ENCODE measurements at regions not wholly inside any gene's neighbourhood (a gene's known extent, or its start where the extent isn't known, plus 50 kb on each side); places are given as distances from the start of the nearest gene placed in this dataset.
"Not testable (repeated sequence)": the region's sequence is repeated elsewhere in the genome, so short reads cannot be mapped to it uniquely, and the experiment has no call there.

DNA sequence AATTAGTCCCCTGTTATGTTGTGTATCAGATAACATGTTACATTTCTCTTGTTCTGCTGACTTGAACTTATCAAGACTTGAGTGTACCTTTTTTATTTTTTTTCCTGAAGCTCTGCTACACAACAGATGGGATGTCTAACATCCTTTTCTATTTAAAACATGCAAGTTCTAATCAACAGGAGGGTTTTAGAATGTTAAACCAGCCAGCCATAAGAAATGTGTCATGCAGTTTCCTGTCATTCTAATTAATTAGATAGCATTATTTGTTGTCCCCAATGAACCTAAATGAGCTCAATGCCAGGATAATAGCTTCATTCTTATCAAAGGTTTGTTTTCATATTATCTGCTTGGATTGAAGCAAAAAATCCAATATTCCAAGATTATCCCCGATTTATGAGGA, 958.2 kb downstream of the PCDH7 start:
- DNase-seq, result peak; percentile 15

DNA sequence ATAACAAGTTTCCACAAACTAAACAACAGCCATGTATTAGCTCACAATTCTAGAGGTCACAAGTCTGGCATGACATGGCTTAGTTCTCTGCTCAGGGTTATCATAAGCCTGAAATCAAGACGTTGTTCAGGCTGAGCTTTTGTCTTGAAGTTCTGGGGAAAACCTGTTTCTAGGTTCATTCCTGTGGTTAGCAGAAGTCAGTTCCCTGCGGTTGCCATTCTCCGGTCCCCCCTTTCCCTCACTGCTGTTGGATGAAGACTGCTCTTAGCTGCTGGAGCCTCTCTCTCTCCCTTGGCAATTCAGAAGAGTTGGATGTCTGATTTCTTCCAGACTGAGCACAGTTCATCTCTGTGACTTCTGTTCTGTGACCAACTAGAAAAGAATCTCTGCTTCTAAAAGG, 962.6 kb downstream of the PCDH7 start:
- no peak for DNase-seq

DNA sequence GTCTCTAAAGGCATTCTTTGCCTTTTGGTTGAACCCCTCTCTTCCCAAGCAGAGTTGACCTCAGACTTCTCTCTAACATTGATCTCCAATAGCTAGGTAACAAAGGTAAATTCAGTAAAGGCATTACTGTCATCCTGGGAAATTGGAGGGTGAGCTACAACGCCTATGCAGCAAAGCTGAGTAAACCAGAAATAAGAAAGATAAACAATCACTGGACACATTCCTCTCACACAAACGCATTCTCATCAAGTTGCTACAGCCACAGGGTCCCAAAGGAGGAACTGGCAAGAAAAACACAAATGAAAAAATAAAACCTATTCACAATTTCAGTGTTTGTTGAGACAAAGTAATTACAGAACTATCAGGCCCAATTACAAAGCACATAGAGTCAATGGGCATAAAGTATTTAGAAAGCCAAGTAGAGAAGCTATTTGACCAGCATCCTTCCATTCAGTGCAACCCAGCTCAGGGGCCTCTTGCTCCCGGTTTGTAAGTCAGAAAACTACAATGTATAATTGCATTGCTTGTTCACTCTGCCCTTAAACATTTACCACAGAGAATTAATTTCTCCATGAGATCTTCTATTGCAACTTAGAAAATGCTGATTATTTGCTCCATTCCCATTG, 967.7 kb downstream of the PCDH7 start:
- DNase-seq, result no peak

DNA sequence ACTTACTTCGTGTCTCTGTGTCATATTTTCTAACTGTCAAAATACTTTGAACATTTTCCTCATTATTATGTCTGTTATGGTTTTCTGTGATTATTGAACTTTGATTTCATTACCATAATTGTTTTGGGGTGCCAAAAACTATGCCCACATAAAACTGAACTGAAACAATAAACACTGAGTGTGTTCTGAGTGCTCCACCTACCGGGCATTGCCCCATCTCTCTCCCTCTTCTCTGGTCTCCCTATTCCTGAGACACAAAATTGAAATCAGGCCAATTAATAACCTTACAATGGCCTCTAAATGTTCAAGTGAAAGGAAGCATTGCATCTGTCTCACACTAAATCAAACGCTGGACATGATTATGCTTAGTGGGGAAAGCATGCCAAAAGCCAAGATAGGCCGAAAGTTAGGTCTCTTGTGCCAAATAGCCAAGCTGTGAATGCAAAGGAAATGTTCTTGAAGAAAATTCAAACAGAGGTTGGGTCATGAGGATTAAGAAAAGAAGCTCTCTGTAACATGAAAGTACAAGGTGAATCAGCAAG, 972.3 kb downstream of the PCDH7 start:
- DNase-seq, result no peak

DNA sequence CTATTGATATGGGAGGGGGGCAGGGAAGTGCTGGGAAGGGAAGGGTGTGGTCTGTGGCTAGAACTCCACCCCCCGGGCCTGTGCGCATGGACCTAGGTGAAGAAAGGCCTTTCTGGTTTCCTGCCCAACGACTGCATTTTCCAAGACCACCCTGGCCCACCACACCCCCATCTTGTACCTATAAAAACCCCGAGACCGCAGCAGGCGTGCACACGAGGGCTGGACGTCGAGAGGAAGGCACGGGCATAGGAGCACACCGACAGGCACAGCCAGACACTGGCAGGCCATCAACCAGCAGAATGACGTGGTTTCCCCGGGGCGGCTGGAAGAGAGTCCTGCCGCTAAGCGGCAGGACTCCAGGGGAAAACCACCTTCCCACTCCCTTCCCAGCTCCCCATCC, 981.1 kb downstream of the PCDH7 start:
- no peak for DNase-seq

DNA sequence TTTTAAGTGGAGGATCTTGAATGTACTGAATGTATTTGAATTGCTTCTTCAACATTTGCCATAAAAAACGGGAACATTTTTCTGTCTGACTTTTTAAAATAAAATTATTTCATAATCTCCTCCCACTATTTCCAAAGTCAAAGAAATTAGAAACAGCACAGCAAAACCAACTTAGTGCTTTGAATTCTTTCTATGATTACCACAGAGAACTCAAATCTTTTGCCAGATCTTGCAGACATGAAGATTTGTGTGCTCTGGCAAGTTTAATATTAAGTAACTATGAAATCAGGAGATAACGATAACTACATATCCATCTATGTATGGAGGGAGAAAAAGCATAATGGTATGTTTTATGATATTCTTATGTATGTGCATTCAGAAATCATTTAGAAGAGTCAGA, 982.2 kb downstream of the PCDH7 start:
- DNase-seq, result no peak

DNA sequence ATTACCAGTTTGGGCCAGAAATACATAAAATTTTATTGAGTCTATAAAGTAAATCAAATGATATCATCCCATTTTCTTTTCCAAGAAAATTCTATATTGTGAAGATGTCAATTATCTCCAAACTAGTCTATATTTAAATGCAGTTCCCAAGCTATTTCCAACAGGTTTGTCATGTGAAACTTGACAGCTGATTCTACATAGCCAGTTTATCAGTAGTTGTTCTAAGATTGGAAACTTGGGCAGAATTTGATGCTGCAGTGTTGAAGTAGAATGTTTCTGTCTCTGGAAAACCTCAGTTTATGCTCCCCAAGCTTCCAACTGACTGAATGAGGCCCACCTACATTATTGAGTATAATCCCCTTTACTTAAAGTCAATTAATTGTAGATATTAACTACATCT, 994.1 kb downstream of the PCDH7 start:
- no peak for DNase-seq

DNA sequence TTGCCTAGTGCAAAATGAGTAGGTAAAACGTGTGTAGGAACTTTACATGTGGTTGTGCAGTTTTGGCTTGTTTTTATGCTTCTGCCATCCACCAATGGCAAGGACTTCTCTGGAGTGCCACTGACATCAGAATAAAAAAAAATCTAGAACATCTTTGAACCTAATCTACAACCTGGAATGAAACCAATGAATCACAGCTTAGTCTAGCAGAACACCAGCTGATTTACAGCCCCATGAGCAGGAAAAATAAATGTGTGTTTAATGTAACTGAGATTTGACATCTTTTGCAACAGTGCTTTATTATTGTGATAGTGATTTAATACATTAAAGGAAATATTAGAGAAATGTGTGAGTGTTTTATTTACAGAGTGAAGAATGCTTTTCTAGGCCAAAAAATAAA, 995.1 kb downstream of the PCDH7 start:
- no peak for DNase-seq

DNA sequence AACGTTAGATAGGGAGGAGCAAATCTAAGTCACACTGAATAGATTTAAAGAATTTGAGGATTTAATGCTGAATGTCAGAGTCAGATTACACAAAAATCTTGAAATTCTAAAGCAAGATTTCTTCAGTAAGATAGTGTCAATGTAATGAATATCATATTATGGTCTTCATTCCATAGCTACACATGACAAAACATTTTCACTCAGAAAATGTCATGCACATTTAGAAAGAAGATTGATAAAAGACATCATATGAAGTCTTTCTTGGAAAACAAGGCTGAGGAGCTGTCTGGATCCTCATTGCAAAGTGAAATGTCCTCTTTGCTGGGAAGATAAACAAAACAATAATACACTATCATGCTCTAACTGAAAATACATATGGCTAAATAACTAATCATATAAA, 1006.9 kb downstream of the PCDH7 start:
- DNase-seq, result no peak

DNA sequence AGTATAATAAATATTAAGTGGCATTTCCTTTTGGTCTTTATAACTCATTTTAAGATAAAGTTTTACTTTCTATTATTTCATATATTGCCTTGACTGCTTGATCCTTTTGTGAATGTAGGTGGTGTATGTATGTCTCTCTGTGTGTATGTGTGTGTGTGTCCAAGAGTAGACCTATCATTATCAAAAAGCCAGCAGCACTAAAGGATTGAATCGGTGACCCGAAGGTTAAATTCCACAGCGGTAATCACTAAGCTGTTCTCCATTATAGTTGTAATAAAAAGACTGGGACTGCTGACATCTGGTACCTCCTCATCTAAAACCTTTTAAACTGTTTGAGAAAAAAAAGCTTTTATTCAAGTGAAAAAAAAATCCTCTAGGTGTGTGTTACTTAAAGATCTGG, 1014.8 kb downstream of the PCDH7 start:
- DNase-seq, result no peak

DNA sequence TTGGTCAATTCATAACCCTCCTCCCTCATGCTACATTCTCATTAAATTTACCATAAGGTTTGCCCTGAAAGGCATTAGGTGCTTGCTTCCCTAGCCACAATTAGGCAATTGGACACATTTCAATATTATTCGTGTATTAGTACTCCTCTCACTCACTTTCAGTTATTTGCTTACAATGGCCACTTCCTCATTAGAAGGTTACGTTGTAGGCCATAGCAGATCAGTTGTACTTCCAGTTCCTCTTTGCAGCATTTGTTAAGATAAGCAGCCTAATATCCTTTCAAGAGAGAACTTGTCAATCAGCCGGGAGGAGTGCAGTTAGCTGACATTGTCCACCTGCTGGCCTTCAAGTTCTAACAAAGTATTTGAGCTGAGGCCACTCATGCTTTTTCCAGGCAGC, 1017.2 kb downstream of the PCDH7 start:
- DNase-seq, result no peak

DNA sequence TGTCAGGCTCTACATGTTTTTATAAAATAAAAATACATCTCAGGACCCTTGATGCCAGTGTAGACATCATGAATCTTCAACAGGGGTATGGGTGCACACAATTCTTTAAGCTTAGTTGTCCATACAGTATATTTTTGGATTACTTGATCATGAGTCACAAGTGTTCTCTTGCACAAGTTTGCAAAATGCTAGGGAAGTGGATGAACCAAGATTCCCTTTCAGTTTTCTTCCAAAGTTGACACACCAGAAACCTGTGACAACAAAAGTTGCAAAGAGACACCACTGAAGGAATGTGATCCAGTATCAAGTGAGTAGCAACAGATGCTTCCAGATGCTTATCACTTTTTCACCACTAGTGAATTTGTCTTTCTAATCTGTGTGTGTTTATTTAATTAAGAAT, 1021.2 kb downstream of the PCDH7 start:
- no peak for DNase-seq

DNA sequence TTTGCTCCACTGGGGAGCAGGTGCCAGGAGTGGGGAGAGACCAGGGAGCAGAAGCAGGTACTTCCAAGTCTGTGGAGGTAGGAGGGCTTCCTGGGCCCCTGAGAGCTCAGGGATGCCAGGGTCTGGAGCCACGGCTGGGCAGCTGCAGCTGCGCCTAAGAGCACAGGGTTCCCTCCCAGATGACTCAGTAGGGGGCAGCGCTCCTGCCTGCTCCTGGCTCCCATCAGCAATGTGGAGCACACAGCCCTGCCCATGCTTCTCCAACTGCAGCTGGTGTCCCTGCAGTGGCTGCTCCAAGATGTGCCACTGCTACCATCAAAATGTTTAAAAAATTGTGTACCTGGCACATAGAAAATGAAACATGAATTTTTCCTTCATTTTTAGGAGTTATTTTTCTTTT, 1028.2 kb downstream of the PCDH7 start:
- DNase-seq, result no peak

DNA sequence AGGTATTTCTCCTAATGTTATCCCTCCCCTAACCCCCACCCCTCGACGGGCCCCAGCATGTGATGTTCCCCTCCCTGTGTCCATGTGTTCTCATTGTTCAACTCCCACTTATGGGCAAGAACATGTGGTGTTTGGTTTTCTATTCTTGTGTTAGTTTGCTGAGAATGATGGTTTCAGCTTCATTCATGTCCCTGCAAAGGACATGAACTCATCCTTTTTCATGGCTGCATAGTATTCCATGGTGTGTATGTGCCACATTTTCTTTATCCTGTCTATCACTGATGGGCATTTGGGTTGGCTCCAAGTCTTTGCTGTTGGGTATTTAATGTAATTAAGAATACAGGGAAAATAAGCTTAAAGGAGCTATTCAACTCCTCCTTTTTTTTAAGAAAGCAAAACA, 1030.4 kb downstream of the PCDH7 start:
- not testable (repeated sequence) for DNase-seq

DNA sequence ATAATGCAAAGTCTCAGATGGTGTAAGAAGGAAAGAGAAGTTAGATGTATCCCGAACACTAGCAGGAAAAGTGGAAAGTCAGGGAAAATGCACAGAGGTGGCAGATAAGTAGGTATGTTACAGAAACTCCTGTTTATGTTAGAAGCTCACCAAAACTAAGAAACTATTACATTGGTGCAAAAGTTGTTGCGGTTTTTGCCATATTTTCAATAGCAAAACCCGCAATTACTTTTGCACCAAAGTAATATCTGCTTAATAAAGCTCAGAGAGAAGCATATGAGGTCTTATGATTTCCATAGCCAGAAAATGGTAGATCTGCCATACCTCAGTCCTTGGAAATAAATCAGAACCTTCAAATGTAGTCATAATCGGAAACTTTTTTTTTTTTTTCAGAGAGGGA, 1035.6 kb downstream of the PCDH7 start:
- DNase-seq, result no peak

DNA sequence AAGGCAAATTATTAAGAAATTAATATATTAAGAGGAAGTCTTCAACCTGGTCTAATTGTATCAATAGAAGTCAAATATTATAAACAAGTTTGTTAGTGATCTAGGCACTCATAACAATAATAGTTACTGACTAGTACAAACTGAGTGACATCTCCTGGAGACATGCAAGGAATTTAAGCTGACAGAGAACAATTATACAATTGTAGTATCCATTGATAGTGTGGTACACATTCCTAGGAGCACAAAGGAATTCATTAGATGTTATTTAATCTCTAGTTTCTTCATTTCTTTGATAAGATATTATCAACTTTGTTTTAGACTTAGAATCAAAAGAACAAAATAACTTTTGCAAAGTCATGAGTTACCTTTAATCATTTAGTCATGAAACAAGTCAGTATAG, 1048.6 kb downstream of the PCDH7 start:
- no peak for DNase-seq

DNA sequence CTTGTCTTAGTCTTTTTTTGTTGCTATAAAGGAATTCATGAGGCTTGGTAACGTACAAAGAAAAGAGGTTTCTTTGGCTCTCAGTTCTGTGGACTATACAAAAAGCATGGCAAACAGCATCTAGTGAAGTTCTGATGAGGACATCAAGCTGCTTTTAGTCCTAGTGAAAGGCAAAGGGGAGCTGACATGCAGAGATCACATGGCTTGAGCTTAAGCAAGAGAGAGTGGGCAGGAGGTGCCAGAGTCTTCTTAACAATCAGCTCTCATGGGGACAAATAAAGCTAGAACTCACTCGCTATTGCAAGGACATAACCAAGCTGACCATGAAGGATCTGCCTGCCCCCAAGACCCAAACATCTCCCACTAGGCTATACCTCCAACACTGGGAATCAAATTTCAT, 1063.1 kb downstream of the PCDH7 start:
- no peak for DNase-seq

DNA sequence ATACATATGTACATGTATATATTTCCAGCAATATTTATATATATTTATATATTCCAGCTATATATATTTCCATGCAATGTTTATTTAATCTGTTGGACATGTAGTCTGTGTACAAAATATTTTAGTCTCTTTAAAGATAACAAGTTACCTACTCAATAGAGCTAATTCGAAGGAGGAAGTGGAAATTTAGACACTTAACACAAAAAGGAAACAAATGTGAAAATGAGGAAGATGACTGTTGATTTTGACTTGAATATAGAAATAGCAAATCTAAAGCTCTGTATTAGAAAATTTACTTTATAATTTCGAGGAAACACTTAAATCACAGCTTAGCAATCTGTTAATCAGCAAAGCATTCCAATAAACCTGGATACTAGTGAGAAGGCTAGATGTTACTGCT, 1064.4 kb downstream of the PCDH7 start:
- no peak for DNase-seq

DNA sequence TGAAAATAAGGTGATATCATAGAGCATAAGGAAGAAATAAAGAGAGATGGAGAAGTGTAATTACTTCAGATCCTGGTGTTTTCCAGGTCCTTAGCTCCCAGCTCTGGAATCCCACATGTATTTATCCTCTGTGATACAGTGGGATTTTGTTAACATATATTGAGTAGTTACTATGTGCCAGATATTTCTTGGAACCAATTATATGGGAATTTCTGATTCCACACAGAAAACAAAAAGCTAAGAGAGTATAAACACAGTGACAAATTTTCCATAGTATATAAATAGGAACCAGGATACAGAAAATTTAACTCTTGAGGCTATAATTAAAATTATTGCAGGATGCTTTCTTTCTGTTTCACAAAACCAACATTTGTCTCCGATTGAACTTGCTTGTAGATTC, 1067.5 kb downstream of the PCDH7 start:
- no peak for DNase-seq

DNA sequence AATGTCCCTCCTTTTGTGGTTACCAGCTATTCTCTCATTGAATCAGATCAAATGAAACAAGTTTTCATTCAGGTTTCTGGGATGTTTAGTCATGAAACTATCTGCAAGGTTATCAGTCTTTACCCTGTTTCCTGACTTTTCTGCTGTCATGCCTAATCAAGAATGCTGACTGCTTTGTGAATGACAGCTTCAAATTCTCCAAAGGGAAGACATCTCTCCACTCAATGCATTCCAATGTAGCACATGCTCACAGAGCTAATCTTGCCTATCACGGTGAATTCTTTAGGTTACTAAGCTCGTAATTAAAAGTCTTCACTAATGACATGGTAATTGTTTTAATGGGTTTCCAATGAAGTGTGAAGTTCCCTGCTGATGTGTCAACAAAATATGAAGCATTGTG, 1068.5 kb downstream of the PCDH7 start:
- DNase-seq, result peak; percentile 80

DNA sequence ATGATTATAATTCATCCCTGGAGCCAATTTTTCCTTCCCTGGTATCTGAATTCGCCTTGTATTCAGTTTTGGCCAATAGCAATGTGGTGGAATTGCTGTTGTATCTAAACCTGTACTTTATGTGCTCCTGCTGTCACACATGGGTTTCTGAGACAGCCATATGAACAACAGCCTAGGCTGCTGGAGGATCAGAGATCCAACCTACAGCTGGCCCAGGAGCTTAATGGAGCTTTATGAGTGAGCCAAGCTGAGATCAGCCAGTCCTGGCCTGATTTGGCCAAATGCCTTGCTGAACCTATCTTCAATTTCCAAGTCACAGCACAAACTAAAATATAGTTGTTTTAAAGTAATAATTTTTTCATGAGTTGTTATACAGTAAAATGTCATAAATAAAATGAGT, 1071.5 kb downstream of the PCDH7 start:
- no peak for DNase-seq

DNA sequence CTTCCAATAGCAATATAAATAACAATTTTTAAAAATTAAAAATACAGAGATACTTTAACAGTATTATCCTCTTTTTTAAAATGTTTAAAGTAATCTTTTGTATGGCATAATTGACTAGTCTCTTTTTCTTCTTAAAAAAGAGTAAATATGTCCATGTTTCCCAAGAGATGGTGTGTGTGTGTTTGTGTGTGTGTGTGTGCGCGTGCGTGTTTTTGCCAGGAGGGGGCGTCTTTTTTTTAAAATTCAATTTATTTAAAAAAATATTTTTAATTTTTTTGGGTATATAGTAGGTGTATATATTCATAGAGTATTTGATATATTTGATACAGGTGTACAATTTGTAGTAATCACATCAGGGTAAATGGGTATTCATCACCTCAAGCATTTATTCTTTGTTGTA, 1073.7 kb downstream of the PCDH7 start:
- no peak for DNase-seq

DNA sequence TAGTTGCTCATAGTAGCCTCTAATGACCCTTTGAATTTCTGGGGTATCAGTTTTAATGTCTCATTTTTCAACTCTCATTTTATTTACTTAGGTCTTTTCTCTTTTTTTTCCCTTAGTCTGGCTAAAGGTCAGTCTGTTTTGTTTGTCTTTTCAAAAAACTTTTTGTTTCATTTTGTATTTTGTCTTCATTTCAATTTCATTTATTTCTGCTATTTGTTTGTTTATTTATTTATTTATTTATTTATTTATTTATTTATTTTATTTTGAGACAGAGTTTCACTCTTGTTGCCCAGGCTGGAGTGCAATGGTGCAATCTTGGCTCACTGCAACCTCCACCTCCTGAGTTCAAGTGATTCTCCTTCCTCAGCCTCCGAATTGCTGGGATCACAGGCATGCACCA, 1076.9 kb downstream of the PCDH7 start:
- DNase-seq, result not testable (repeated sequence)

DNA sequence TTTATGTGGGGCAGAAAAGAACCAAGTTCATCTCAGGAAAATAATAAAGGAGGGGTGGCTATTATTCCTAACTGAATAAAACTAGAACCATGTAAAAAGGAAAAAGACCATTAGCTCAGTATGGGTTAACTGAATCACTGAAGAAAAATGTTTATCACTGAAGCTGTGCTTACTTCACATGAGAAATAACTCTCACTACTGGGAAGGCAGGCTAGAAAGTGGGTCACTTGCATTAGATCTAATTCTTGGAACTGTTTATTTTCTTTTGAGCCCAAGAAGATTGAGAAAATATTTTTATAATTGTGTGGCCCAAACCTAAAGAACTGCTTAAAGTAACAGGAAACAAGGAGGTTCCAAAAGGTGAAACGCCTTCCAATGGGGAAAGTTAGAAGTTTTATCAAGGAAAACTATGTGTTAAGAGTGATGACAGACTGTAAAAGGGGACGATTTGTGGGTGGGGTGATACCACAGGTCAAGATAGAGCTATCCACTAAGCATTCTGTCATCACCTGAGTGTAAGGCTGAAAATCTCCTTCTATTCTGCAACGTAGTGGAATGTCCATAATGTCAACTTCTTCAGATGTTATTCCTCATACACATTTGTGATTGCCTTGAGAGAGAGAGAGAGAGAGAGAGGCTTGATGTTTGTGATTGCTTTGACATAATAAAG, 1083.5 kb downstream of the PCDH7 start:
- no peak for DNase-seq

DNA sequence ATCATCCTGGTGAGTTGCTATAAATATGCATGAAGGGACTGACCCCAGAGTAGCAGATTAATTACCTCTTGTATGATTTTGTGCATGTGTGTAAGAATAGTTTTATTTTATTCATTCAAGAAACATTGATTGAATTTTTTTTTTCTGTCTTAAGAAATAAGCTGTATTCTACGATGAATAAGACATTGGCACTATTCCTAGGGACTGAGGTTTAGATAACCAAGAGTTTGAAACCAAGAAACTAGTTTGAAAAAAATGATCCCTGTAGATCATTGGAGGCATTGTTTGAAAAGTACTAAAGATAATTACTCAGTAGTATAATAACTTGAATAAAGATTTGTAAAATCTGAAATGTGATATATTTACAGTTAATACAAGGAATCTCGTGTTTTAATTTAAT, 1086.9 kb downstream of the PCDH7 start:
- no peak for DNase-seq
